22Rv1 (cell line): ENCODE measurements at regions not wholly inside any gene's neighbourhood (a gene's known extent, or its start where the extent isn't known, plus 50 kb on each side); places are given as distances from the start of the nearest gene placed in this dataset.

Experiments used
- CTCF ChIP-seq: fragments of 450-650 bp; IDR thresholded peaks from 2 replicates; pipeline ENCODE4 v1.5.1; 2017; ENCODE audit warnings: mild to moderate bottlenecking
- ZFX ChIP-seq: fragments of 450-650 bp; IDR thresholded peaks from 2 replicates; pipeline ENCODE4 v1.6.1; 2017; ENCODE audit warnings: antibody characterized with exemption, borderline replicate concordance

GRCh38 chr14:22088614-22089342 lies 415.2 kb upstream of the OR4E1 start:
- TF ChIP-seq CTCF (no peak), ZFX (no peak)
